ENCODE measurements at regions not wholly inside any gene's neighbourhood (a gene's known extent, or its start where the extent isn't known, plus 50 kb on each side); places are given as distances from the start of the nearest gene placed in this dataset.
A peak's percentile ranks its signal among the peaks of the same experiment; 100 is the strongest.

DNA sequence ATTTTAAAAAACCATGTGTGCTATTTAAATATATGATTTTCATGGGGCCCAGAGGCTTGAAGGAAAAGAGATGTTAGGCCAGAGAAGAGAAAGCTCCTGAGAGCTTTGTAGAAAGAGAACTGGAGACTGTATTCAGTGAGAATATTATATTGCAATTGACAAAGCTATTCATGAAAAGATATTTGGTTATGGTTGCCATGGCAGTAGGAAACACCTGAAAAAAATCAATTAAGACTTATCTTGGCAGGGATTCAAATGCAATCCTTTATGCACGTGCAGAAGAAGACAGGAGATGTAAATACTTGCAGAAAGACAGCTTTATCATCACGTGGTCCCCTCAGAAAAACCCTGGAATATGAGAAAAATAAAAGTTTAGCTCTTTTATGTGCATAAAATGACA, 636.0 kb upstream of the TBL1XR1 start:
- peaks cover 23% of the 10 kb centered on the region for H3K4me1 Mint-ChIP-seq (ENCODE audit: low read depth)
- H3K4me3 Mint-ChIP-seq, result no peak overlapping the region
- ATAC-seq (replicated peaks in 1 of 2), result no peak
- no peak for DNase-seq
- H3K27ac Mint-ChIP-seq, result no peak overlapping the region
- no peaks in the 10 kb centered on the region for H3K27me3 Mint-ChIP-seq (ENCODE audit: low read depth)
- H3K9me3 Mint-ChIP-seq, result no peaks in the 10 kb centered on the region
- H3K36me3 Mint-ChIP-seq (ENCODE audit: insufficient read depth in 2 of 2), result no peaks in the 10 kb centered on the region

DNA sequence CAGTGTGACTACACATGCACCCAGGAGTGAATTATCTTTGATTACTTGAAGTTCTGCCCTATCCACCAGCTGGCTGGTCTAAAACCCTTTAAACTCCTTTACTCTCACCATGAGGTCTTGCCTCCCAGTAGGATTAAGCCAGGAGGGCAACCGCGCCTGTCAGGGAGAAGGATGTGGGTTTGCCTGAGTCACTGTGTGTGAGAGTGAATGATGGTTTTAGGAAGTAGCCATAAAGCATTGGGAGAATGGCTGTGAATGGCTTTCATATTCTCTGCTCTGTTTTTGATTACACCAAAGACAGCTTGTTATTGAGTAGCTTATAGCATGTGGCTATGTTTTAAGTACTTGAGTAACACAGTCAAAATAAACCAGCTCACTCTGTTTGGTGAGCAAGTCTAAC, 637.7 kb upstream of the TBL1XR1 start:
- no peaks in the 10 kb centered on the region for H3K36me3 Mint-ChIP-seq (ENCODE audit: insufficient read depth in 2 of 2)
- no peak overlapping the region for H3K4me3 Mint-ChIP-seq
- peak in 1 of 2 donors; percentile 28 for ATAC-seq (replicated peaks in 1 of 2)
- no peaks in the 10 kb centered on the region for H3K9me3 Mint-ChIP-seq
- H3K4me1 Mint-ChIP-seq (ENCODE audit: low read depth), result peaks cover 23% of the 10 kb centered on the region
- no peak for DNase-seq
- no peak overlapping the region for H3K27ac Mint-ChIP-seq
- H3K27me3 Mint-ChIP-seq (ENCODE audit: low read depth), result peaks cover 7% of the 10 kb centered on the region

GRCh38 chr3:177835917-177836316, 638.6 kb upstream of the TBL1XR1 start:
- ATAC-seq (replicated peaks in 1 of 2) (peak; percentile 69 to 76), DNase-seq (no peak)
- H3K36me3 Mint-ChIP-seq (ENCODE audit: insufficient read depth in 2 of 2), result no peaks in the 10 kb centered on the region
- H3K4me1 Mint-ChIP-seq (ENCODE audit: low read depth), result peaks cover 17% of the 10 kb centered on the region
- H3K9me3 Mint-ChIP-seq, result no peaks in the 10 kb centered on the region
- no peak overlapping the region for H3K4me3 Mint-ChIP-seq
- peaks cover 7% of the 10 kb centered on the region for H3K27me3 Mint-ChIP-seq (ENCODE audit: low read depth)
- H3K27ac Mint-ChIP-seq, result no peak overlapping the region

DNA sequence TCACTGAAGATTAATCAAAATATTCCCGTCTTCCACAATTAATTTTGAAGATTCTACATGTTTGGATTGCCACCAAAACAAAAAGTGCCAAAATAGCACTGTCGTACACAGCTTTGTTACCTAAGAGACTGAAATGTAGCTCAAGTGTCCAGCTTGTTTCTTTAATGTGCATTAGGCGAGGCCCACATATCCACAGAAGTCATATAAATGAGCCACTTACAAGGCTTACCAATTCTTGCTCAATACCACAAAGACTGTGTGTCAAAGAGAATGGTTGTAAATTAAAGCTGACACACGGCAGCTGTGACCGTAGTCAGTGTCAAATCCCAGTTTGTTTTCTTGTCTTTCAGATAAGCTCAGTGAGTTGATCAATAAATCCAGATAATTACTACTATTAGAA, 639.4 kb upstream of the TBL1XR1 start:
- DNase-seq, result no peak
- no peak overlapping the region for H3K4me3 Mint-ChIP-seq
- H3K36me3 Mint-ChIP-seq (ENCODE audit: insufficient read depth in 2 of 2), result no peaks in the 10 kb centered on the region
- H3K27ac Mint-ChIP-seq, result no peak overlapping the region
- H3K9me3 Mint-ChIP-seq, result no peaks in the 10 kb centered on the region
- H3K4me1 Mint-ChIP-seq (ENCODE audit: low read depth), result peaks cover 17% of the 10 kb centered on the region
- ATAC-seq (replicated peaks in 1 of 2), result no peak
- H3K27me3 Mint-ChIP-seq (ENCODE audit: low read depth), result peaks cover 7% of the 10 kb centered on the region

DNA sequence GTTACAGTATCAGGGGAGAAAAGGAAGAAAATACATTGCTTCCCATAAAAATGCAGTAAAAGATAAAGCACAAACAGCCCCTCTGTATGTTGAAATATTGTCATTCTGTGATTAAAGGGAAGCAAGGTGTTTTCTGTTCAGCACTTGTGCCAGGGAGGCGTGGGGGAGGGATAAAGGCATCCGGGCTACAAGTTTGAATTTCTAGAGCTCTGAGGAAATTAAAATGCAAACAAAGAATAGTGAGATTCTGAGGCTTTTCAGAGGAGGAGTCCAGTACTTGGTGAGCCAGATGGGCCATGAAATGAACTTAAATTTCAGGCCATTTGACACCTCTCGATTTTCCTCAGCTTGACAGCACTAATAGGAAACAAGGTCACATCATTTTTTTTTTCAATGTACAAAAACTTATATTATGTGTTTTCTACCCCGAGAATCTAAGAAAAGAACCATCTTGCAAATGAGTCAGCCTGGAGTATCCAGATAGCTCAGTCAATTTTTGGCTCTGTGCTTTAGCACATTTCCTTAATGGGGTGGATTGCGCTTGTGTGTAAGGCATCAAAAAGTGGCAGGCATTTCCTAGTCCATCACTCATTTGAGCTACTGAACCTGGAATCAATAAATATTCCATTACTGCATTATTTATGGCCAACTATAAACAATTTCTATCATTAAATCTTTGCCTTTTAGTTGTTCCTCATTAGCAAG, 640.8 kb upstream of the TBL1XR1 start:
- DNase-seq, result no peak
- ATAC-seq (replicated peaks in 1 of 2), result no peak
- Mint-ChIP-seq H3K36me3 (ENCODE audit: insufficient read depth in 2 of 2) (no peaks in the 10 kb centered on the region), H3K27ac (no peak overlapping the region), H3K9me3 (no peaks in the 10 kb centered on the region), H3K4me1 (ENCODE audit: low read depth) (peaks cover 20% of the 10 kb centered on the region), H3K4me3 (no peak overlapping the region), H3K27me3 (ENCODE audit: low read depth) (peaks cover 7% of the 10 kb centered on the region)

- Mint-ChIP-seq H3K9me3 (no peaks in the 10 kb centered on the region), H3K27ac (no peak overlapping the region), H3K27me3 (ENCODE audit: low read depth) (peaks cover 7% of the 10 kb centered on the region), H3K4me3 (no peak overlapping the region), H3K4me1 (ENCODE audit: low read depth) (peaks cover 27% of the 10 kb centered on the region), H3K36me3 (ENCODE audit: insufficient read depth in 2 of 2) (no peaks in the 10 kb centered on the region)
- no peak for DNase-seq
- no peak for ATAC-seq (replicated peaks in 1 of 2)
Observed at GRCh38 chr3:177838766-177839350, 641.6 kb upstream of the TBL1XR1 start.

GRCh38 chr3:177842302-177842701, 645.0 kb upstream of the TBL1XR1 start:
- peaks cover 13% of the 10 kb centered on the region for H3K4me1 Mint-ChIP-seq (ENCODE audit: low read depth)
- no peak overlapping the region for H3K4me3 Mint-ChIP-seq
- peaks cover 0 to 5% of the 10 kb centered on the region in 2 donors for H3K9me3 Mint-ChIP-seq
- DNase-seq (no peak), ATAC-seq (replicated peaks in 1 of 2) (no peak)
- peaks cover 0 to 1% of the 10 kb centered on the region in 2 donors for H3K36me3 Mint-ChIP-seq (ENCODE audit: insufficient read depth in 2 of 2)
- H3K27me3 Mint-ChIP-seq (ENCODE audit: low read depth), result peaks cover 7% of the 10 kb centered on the region
- H3K27ac Mint-ChIP-seq, result no peak overlapping the region

- Mint-ChIP-seq H3K4me1 (ENCODE audit: low read depth) (peaks cover 13% of the 10 kb centered on the region), H3K27ac (no peak overlapping the region), H3K9me3 (peaks cover 0 to 5% of the 10 kb centered on the region in 2 donors), H3K4me3 (no peak overlapping the region), H3K27me3 (ENCODE audit: low read depth) (peaks cover 7% of the 10 kb centered on the region), H3K36me3 (ENCODE audit: insufficient read depth in 2 of 2) (peaks cover 1 to 2% of the 10 kb centered on the region in 2 donors)
- DNase-seq (no peak), ATAC-seq (replicated peaks in 1 of 2) (peak; percentile 91 to 96)
Observed at GRCh38 chr3:177842743-177843734, 645.8 kb upstream of the TBL1XR1 start.

- H3K4me1 Mint-ChIP-seq (ENCODE audit: low read depth), result no peaks in the 10 kb centered on the region
- H3K27ac Mint-ChIP-seq, result no peak overlapping the region
- DNase-seq (no peak), ATAC-seq (replicated peaks in 1 of 2) (no peak)
- H3K36me3 Mint-ChIP-seq (ENCODE audit: insufficient read depth in 2 of 2), result peaks cover 0 to 3% of the 10 kb centered on the region in 2 donors
- no peaks in the 10 kb centered on the region for H3K27me3 Mint-ChIP-seq (ENCODE audit: low read depth)
- no peak overlapping the region for H3K4me3 Mint-ChIP-seq
- H3K9me3 Mint-ChIP-seq, result peaks cover 0 to under 1% of the 10 kb centered on the region in 2 donors
Observed at GRCh38 chr3:177852001-177852807, 654.9 kb upstream of the TBL1XR1 start.

DNA sequence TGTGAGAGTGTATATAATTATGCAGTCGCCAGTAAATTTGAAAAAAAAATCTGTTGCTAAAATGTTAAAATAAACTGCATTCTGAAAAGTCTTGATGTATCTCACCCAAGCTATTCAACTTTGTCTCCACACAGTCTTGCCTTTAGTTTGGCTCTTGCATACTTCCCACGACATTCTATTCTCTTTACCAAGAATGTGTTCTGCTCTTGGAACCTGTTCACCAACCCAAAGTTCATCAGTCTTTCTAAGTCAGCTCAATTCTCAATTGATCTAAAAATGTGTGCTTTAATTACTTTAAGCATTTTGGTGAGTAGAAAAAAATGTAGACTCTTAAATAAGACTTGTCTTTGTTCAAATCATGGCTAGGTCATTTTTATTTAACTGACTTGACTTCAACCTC, 657.7 kb upstream of the TBL1XR1 start:
- ATAC-seq (replicated peaks in 1 of 2), result no peak
- Mint-ChIP-seq H3K4me3 (no peak overlapping the region), H3K36me3 (ENCODE audit: insufficient read depth in 2 of 2) (peaks cover 3 to 7% of the 10 kb centered on the region in 2 donors), H3K4me1 (ENCODE audit: low read depth) (no peaks in the 10 kb centered on the region), H3K27me3 (ENCODE audit: low read depth) (no peaks in the 10 kb centered on the region), H3K9me3 (peaks cover 5 to 15% of the 10 kb centered on the region in 2 donors), H3K27ac (no peak overlapping the region)
- DNase-seq, result no peak

DNA sequence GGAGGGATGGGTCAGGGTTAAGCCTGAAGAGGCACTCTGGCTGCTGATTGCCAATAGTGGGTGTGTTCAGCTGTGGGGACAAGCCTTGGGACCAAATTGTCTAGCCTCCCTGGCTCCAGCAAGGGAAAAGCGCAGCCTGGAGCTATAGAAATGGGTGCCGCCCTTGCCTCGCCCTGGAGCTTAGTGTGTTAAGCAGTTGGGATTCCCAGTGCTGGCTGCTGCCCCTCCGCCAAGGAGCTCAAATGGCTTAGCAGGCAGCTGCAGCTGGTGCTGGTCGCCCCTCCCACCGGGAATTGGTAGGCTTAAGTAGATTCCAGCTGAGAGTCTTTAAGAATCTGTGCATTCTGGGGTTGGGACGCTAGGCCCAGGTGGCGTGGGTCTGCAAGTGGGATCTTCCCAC, 662.9 kb upstream of the TBL1XR1 start:
- Mint-ChIP-seq H3K9me3 (peaks cover 9 to 24% of the 10 kb centered on the region in 2 donors), H3K4me3 (no peak overlapping the region), H3K4me1 (ENCODE audit: low read depth) (no peaks in the 10 kb centered on the region), H3K27me3 (ENCODE audit: low read depth) (no peaks in the 10 kb centered on the region), H3K27ac (no peak overlapping the region), H3K36me3 (ENCODE audit: insufficient read depth in 2 of 2) (peaks cover 14 to 15% of the 10 kb centered on the region in 2 donors)
- no peak for ATAC-seq (replicated peaks in 1 of 2)
- DNase-seq, result no peak

GRCh38 chr3:177862962-177863491, 665.7 kb upstream of the TBL1XR1 start:
- H3K27ac Mint-ChIP-seq, result no peak overlapping the region
- no peaks in the 10 kb centered on the region for H3K27me3 Mint-ChIP-seq (ENCODE audit: low read depth)
- no peak for ATAC-seq (replicated peaks in 1 of 2)
- H3K4me3 Mint-ChIP-seq, result no peak overlapping the region
- no peaks in the 10 kb centered on the region for H3K4me1 Mint-ChIP-seq (ENCODE audit: low read depth)
- H3K9me3 Mint-ChIP-seq, result peaks cover 14 to 25% of the 10 kb centered on the region in 2 donors
- DNase-seq, result no peak
- peaks cover 17 to 22% of the 10 kb centered on the region in 2 donors for H3K36me3 Mint-ChIP-seq (ENCODE audit: insufficient read depth in 2 of 2)

All from activated T-cell treated with anti-CD3 and anti-CD28 coated beads, Interleukin-2, amount 50 U/mL, for 72 hours (primary cell).